ENCODE measurements at regions not wholly inside any gene's neighbourhood (a gene's known extent, or its start where the extent isn't known, plus 50 kb on each side); places are given as distances from the start of the nearest gene placed in this dataset.

GRCh38 chr6:9062596-9062995 lies 627.3 kb upstream of the SLC35B3 start:
- H3K36me3 ChIP-seq (ENCODE audit: control insufficient read depth in 2 of 3, insufficient read depth in 3 of 3, low read length in 3 of 3): no peaks in the 10 kb centered on the region
- Mint-ChIP-seq H3K4me3 (no peak overlapping the region), H3K4me1 (no peaks in the 10 kb centered on the region), H3K36me3 (no peaks in the 10 kb centered on the region), H3K27ac (no peak overlapping the region), H3K27me3 (peaks cover 0 to 5% (median 0%) of the 10 kb centered on the region in 5 donors), H3K9me3 (peaks cover 0 to 7% (median 0%) of the 10 kb centered on the region in 11 donors)
- CTCF ChIA-PET: no interaction called here
- no peaks in the 10 kb centered on the region for H3K27me3 ChIP-seq (ENCODE audit: control insufficient read depth in 2 of 2, insufficient read depth in 2 of 2, low read length in 2 of 2)
- H3K4me1 ChIP-seq (ENCODE audit: control insufficient read depth in 2 of 2, insufficient read depth in 2 of 2, low read length in 2 of 2): no peaks in the 10 kb centered on the region
- no peak for DNase-seq
- H3K4me3 ChIP-seq (ENCODE audit: low read length): no peak overlapping the region
- H3K9me3 ChIP-seq (ENCODE audit: control insufficient read depth in 2 of 3, low read length in 3 of 3): no peaks in the 10 kb centered on the region
- POLR2A ChIA-PET: no interaction called here
- intact Hi-C loops (cut with micrococcal nuclease): no loop called here
- H3K27ac ChIP-seq (ENCODE audit: low read depth, low read length): no peak overlapping the region
- no peak for ATAC-seq

GRCh38 chr6:9057937-9058336 lies 622.6 kb upstream of the SLC35B3 start:
- DNase-seq: no peak
- H3K36me3 ChIP-seq (ENCODE audit: control insufficient read depth in 2 of 3, insufficient read depth in 3 of 3, low read length in 3 of 3): no peaks in the 10 kb centered on the region
- Mint-ChIP-seq H3K4me1 (no peaks in the 10 kb centered on the region), H3K27ac (no peak overlapping the region), H3K36me3 (no peaks in the 10 kb centered on the region), H3K27me3 (no peaks in the 10 kb centered on the region), H3K9me3 (peaks cover 0 to 7% (median 0%) of the 10 kb centered on the region in 11 donors), H3K4me3 (no peak overlapping the region)
- no peak overlapping the region for H3K4me3 ChIP-seq (ENCODE audit: low read length)
- no peak overlapping the region for H3K27ac ChIP-seq (ENCODE audit: low read depth, low read length)
- intact Hi-C loops (cut with micrococcal nuclease): no loop called here
- H3K27me3 ChIP-seq (ENCODE audit: control insufficient read depth in 2 of 2, insufficient read depth in 2 of 2, low read length in 2 of 2): no peaks in the 10 kb centered on the region
- no peaks in the 10 kb centered on the region for H3K9me3 ChIP-seq (ENCODE audit: control insufficient read depth in 2 of 3, low read length in 3 of 3)
- no peak for ATAC-seq
- H3K4me1 ChIP-seq (ENCODE audit: control insufficient read depth in 2 of 2, insufficient read depth in 2 of 2, low read length in 2 of 2): no peaks in the 10 kb centered on the region
- POLR2A ChIA-PET: no interaction called here
- CTCF ChIA-PET: no interaction called here

- Histone ChIP-seq H3K27me3 (ENCODE audit: control insufficient read depth in 2 of 2, insufficient read depth in 2 of 2, low read length in 2 of 2) (no peaks in the 10 kb centered on the region), H3K4me1 (ENCODE audit: control insufficient read depth in 2 of 2, insufficient read depth in 2 of 2, low read length in 2 of 2) (no peaks in the 10 kb centered on the region), H3K27ac (ENCODE audit: low read depth, low read length) (no peak overlapping the region), H3K9me3 (ENCODE audit: control insufficient read depth in 2 of 3, low read length in 3 of 3) (no peaks in the 10 kb centered on the region), H3K36me3 (ENCODE audit: control insufficient read depth in 2 of 3, insufficient read depth in 3 of 3, low read length in 3 of 3) (no peaks in the 10 kb centered on the region), H3K4me3 (ENCODE audit: low read length) (no peak overlapping the region)
- POLR2A ChIA-PET: no interaction called here
- peaks cover 0 to 2% (median 0%) of the 10 kb centered on the region in 11 donors for H3K9me3 Mint-ChIP-seq
- H3K36me3 Mint-ChIP-seq: no peaks in the 10 kb centered on the region
- DNase-seq (no peak), ATAC-seq (no peak)
- H3K4me3 Mint-ChIP-seq: no peak overlapping the region
- CTCF ChIA-PET: no interaction called here
- no peaks in the 10 kb centered on the region for H3K4me1 Mint-ChIP-seq
- intact Hi-C loops (cut with micrococcal nuclease): no loop called here
- no peak overlapping the region for H3K27ac Mint-ChIP-seq
- H3K27me3 Mint-ChIP-seq: no peaks in the 10 kb centered on the region
These were observed 621.2 kb upstream of the SLC35B3 start for GRCh38 chr6:9056556-9056955.

- Histone ChIP-seq H3K27me3 (ENCODE audit: control insufficient read depth in 2 of 2, insufficient read depth in 2 of 2, low read length in 2 of 2) (no peaks in the 10 kb centered on the region), H3K36me3 (ENCODE audit: control insufficient read depth in 2 of 3, insufficient read depth in 3 of 3, low read length in 3 of 3) (no peaks in the 10 kb centered on the region), H3K9me3 (ENCODE audit: control insufficient read depth in 2 of 3, low read length in 3 of 3) (no peaks in the 10 kb centered on the region), H3K4me1 (ENCODE audit: control insufficient read depth in 2 of 2, insufficient read depth in 2 of 2, low read length in 2 of 2) (no peaks in the 10 kb centered on the region), H3K4me3 (ENCODE audit: low read length) (no peak overlapping the region), H3K27ac (ENCODE audit: low read depth, low read length) (no peak overlapping the region)
- H3K9me3 Mint-ChIP-seq: peaks cover 0 to 17% (median 9%) of the 10 kb centered on the region in 11 donors
- ChIA-PET POLR2A (no interaction called here), CTCF (no interaction called here)
- H3K4me3 Mint-ChIP-seq: no peak overlapping the region
- H3K27ac Mint-ChIP-seq: no peak overlapping the region
- DNase-seq (no peak), ATAC-seq (no peak)
- peaks cover 0 to 5% (median 0%) of the 10 kb centered on the region in 5 donors for H3K27me3 Mint-ChIP-seq
- H3K36me3 Mint-ChIP-seq: no peaks in the 10 kb centered on the region
- intact Hi-C loops (cut with micrococcal nuclease): no loop called here
- H3K4me1 Mint-ChIP-seq: no peaks in the 10 kb centered on the region
These were observed 609.1 kb upstream of the SLC35B3 start for GRCh38 chr6:9044426-9044825.

- Mint-ChIP-seq H3K4me3 (no peak overlapping the region), H3K27ac (no peak overlapping the region), H3K4me1 (no peaks in the 10 kb centered on the region), H3K27me3 (peaks cover 0 to 10% (median 3%) of the 10 kb centered on the region in 5 donors), H3K9me3 (peaks cover 0 to 17% (median 9%) of the 10 kb centered on the region in 11 donors), H3K36me3 (no peaks in the 10 kb centered on the region)
- POLR2A ChIA-PET: no interaction called here
- H3K4me3 ChIP-seq (ENCODE audit: low read length): no peak overlapping the region
- ATAC-seq (no peak), DNase-seq (no peak)
- H3K36me3 ChIP-seq (ENCODE audit: control insufficient read depth in 2 of 3, insufficient read depth in 3 of 3, low read length in 3 of 3): no peaks in the 10 kb centered on the region
- H3K27ac ChIP-seq (ENCODE audit: low read depth, low read length): no peak overlapping the region
- H3K4me1 ChIP-seq (ENCODE audit: control insufficient read depth in 2 of 2, insufficient read depth in 2 of 2, low read length in 2 of 2): no peaks in the 10 kb centered on the region
- intact Hi-C loops (cut with micrococcal nuclease): no loop called here
- no peaks in the 10 kb centered on the region for H3K9me3 ChIP-seq (ENCODE audit: control insufficient read depth in 2 of 3, low read length in 3 of 3)
- CTCF ChIA-PET: no interaction called here
- H3K27me3 ChIP-seq (ENCODE audit: control insufficient read depth in 2 of 2, insufficient read depth in 2 of 2, low read length in 2 of 2): no peaks in the 10 kb centered on the region
These were observed 605.4 kb upstream of the SLC35B3 start for GRCh38 chr6:9040718-9041117.

- ATAC-seq (no peak), DNase-seq (no peak)
- peaks cover 0 to 17% (median 9%) of the 10 kb centered on the region in 11 donors for H3K9me3 Mint-ChIP-seq
- no peaks in the 10 kb centered on the region for H3K4me1 ChIP-seq (ENCODE audit: control insufficient read depth in 2 of 2, insufficient read depth in 2 of 2, low read length in 2 of 2)
- no peak overlapping the region for H3K27ac Mint-ChIP-seq
- POLR2A ChIA-PET: no interaction called here
- no peak overlapping the region for H3K4me3 ChIP-seq (ENCODE audit: low read length)
- intact Hi-C loops (cut with micrococcal nuclease): no loop called here
- no peak overlapping the region for H3K4me3 Mint-ChIP-seq
- H3K4me1 Mint-ChIP-seq: no peaks in the 10 kb centered on the region
- H3K36me3 ChIP-seq (ENCODE audit: control insufficient read depth in 2 of 3, insufficient read depth in 3 of 3, low read length in 3 of 3): no peaks in the 10 kb centered on the region
- no peaks in the 10 kb centered on the region for H3K36me3 Mint-ChIP-seq
- H3K27me3 Mint-ChIP-seq: peaks cover 0 to 10% (median 4%) of the 10 kb centered on the region in 5 donors
- no peaks in the 10 kb centered on the region for H3K27me3 ChIP-seq (ENCODE audit: control insufficient read depth in 2 of 2, insufficient read depth in 2 of 2, low read length in 2 of 2)
- H3K27ac ChIP-seq (ENCODE audit: low read depth, low read length): no peak overlapping the region
- no peaks in the 10 kb centered on the region for H3K9me3 ChIP-seq (ENCODE audit: control insufficient read depth in 2 of 3, low read length in 3 of 3)
- CTCF ChIA-PET: no interaction called here
These were observed 603.9 kb upstream of the SLC35B3 start for GRCh38 chr6:9039258-9039657.

- intact Hi-C loops (cut with micrococcal nuclease): no loop called here
- H3K27me3 Mint-ChIP-seq: peaks cover 0 to 12% (median 6%) of the 10 kb centered on the region in 5 donors
- H3K27ac Mint-ChIP-seq: no peak overlapping the region
- POLR2A ChIA-PET: no interaction called here
- no peak for DNase-seq
- no peaks in the 10 kb centered on the region for H3K36me3 ChIP-seq (ENCODE audit: control insufficient read depth in 2 of 3, insufficient read depth in 3 of 3, low read length in 3 of 3)
- CTCF ChIA-PET: no interaction called here
- H3K4me3 ChIP-seq (ENCODE audit: low read length): no peak overlapping the region
- H3K36me3 Mint-ChIP-seq: no peaks in the 10 kb centered on the region
- H3K4me3 Mint-ChIP-seq: no peak overlapping the region
- H3K4me1 ChIP-seq (ENCODE audit: control insufficient read depth in 2 of 2, insufficient read depth in 2 of 2, low read length in 2 of 2): no peaks in the 10 kb centered on the region
- peaks cover 0 to 8% (median 0%) of the 10 kb centered on the region in 11 donors for H3K9me3 Mint-ChIP-seq
- ATAC-seq: no peak
- H3K27me3 ChIP-seq (ENCODE audit: control insufficient read depth in 2 of 2, insufficient read depth in 2 of 2, low read length in 2 of 2): no peaks in the 10 kb centered on the region
- no peaks in the 10 kb centered on the region for H3K9me3 ChIP-seq (ENCODE audit: control insufficient read depth in 2 of 3, low read length in 3 of 3)
- H3K27ac ChIP-seq (ENCODE audit: low read depth, low read length): no peak overlapping the region
- peaks cover 0 to 5% (median 0%) of the 10 kb centered on the region in 7 donors for H3K4me1 Mint-ChIP-seq
These were observed 592.7 kb upstream of the SLC35B3 start for GRCh38 chr6:9028086-9028485.
